HEK293 (cell line): ENCODE measurements at regions not wholly inside any gene's neighbourhood (a gene's known extent, or its start where the extent isn't known, plus 50 kb on each side); places are given as distances from the start of the nearest gene placed in this dataset.

Experiments used
- TRIM28 ChIP-seq: IDR thresholded peaks from 2 replicates; pipeline ENCODE4 v1.6.1; 2011; ENCODE audit warnings: low read length, control low read depth, borderline replicate concordance
- ZNF140 ChIP-seq: fragments of 450-650 bp; formaldehyde crosslinking; IDR thresholded peaks from 2 replicates; pipeline ENCODE4 v1.5.1; 2016; ENCODE audit warnings: missing biosample characterization, missing genetic modification characterization
- ZNF426 ChIP-seq: fragments of 450-650 bp; formaldehyde crosslinking; IDR thresholded peaks from 2 replicates; pipeline ENCODE4 v1.5.1; 2017; ENCODE audit warnings: missing biosample characterization, missing genetic modification characterization, mild to moderate bottlenecking, inconsistent platforms, moderate library complexity
- ZNF530 ChIP-seq: fragments of 450-650 bp; formaldehyde crosslinking; IDR thresholded peaks from 2 replicates; pipeline ENCODE4 v1.5.1; 2016; ENCODE audit warnings: low read depth, missing biosample characterization, missing genetic modification characterization
- ZNF585B ChIP-seq: fragments of 450-650 bp; formaldehyde crosslinking; IDR thresholded peaks from 2 replicates; pipeline ENCODE4 v1.5.1; 2016; ENCODE audit warnings: missing biosample characterization, missing genetic modification characterization
- ZSCAN30 ChIP-seq: fragments of 450-650 bp; IDR thresholded peaks from 2 replicates; pipeline ENCODE4 v1.5.1; 2018; ENCODE audit warnings: missing biosample characterization, mild to moderate bottlenecking, missing genetic modification characterization, moderate library complexity
- TF ChIP-seq, protein P1 (sequence below): fragments of 450-650 bp; formaldehyde crosslinking; IDR thresholded peaks from 2 replicates; pipeline ENCODE4 v1.5.1; 2016; ENCODE audit warnings: missing biosample characterization, missing genetic modification characterization

- TF ChIP-seq TRIM28 (no peak), ZNF426 (tag by site-specific recombination) (no peak), ZNF140 (tag by site-specific recombination) (no peak), ZNF530 (tag by site-specific recombination) (no peak), ZSCAN30 (tag by site-specific recombination) (no peak), ZNF585B (tag by site-specific recombination) (no peak)
- TF ChIP-seq, protein P1, sequence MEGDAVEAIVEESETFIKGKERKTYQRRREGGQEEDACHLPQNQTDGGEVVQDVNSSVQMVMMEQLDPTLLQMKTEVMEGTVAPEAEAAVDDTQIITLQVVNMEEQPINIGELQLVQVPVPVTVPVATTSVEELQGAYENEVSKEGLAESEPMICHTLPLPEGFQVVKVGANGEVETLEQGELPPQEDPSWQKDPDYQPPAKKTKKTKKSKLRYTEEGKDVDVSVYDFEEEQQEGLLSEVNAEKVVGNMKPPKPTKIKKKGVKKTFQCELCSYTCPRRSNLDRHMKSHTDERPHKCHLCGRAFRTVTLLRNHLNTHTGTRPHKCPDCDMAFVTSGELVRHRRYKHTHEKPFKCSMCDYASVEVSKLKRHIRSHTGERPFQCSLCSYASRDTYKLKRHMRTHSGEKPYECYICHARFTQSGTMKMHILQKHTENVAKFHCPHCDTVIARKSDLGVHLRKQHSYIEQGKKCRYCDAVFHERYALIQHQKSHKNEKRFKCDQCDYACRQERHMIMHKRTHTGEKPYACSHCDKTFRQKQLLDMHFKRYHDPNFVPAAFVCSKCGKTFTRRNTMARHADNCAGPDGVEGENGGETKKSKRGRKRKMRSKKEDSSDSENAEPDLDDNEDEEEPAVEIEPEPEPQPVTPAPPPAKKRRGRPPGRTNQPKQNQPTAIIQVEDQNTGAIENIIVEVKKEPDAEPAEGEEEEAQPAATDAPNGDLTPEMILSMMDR (tag by site-specific recombination), result no peak
Observed at GRCh38 chr17:33797181-33797580, 457.9 kb upstream of the CCL2 start.
